ENCODE measurements at regions not wholly inside any gene's neighbourhood (a gene's known extent, or its start where the extent isn't known, plus 50 kb on each side); places are given as distances from the start of the nearest gene placed in this dataset.

DNA sequence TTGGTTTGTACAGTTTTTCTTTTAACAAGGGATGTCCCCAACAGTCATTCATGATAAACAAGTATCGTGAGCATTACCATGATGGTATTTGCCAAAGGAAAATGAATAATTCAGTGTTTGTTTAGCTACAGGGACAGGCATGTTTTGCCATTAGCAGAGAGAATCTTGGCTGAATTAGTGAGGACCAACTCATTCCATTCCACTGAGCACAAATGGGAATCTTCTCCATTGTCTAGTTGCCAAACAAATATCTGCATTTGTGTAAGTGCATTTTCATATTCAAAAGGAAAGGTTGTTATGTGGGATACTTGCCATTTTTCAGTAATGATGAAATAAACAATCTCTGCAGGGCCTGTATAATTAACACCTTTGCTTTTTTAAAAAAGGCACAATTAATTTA lies 1762.6 kb downstream of the RPA4 start:
- peak in 1 of 2 experiments; percentile 6 for DNase-seq

DNA sequence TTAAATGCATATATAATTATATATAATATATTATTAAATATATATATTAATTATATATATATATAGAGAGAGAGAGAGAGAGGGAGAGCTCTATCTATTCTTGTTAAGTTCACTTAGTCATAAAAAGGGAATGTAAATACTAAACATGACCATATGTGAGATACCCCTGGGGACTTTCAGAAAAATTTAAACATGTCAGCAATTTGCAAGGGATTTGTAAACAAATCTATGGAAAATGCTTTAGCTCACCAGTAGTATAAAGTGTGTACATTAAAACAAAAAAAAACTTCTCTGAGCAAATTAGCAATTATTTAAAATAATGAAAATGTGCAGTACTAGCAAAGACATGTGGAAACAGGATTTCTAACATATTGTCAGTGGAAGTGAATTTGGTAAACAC lies 1755.5 kb downstream of the PCDH19 start:
- DNase-seq, result no peak
